ENCODE measurements at regions not wholly inside any gene's neighbourhood (a gene's known extent, or its start where the extent isn't known, plus 50 kb on each side); places are given as distances from the start of the nearest gene placed in this dataset.

- H3K9ac ChIP-seq (replicated peaks in 1 of 4; ENCODE audit: extremely low read depth in 1 of 4, low read depth in 3 of 4, low read length in 3 of 4) = no peak overlapping the region
- no peak overlapping the region for H3K18ac ChIP-seq (ENCODE audit: extremely low read depth, low read length)
- H3K14ac ChIP-seq (ENCODE audit: insufficient read length) = no peak overlapping the region
- H4K91ac ChIP-seq (replicated peaks; ENCODE audit: insufficient read length, low read length) = no peak overlapping the region
- CTCF ChIA-PET (ENCODE audit: partially characterized antibody) = interaction anchor here (1.0 to 1.9 kb wide), 2 partner anchors 307 to 327 kb away, joined by 3 to 5 read pairs; no protein-coding TSS in a partner anchor
- H3K27ac ChIP-seq (ENCODE audit: low read depth, low read length) = no peak overlapping the region
- H3K36me3 ChIP-seq (ENCODE audit: control insufficient read depth in 2 of 4, insufficient read depth in 4 of 4, low read length in 3 of 4) = no peaks in the 10 kb centered on the region
- no peaks in the 10 kb centered on the region for H4K20me1 ChIP-seq (replicated peaks in 1 of 2; ENCODE audit: control insufficient read depth in 1 of 2, insufficient read depth in 2 of 2, low read length in 2 of 2)
- no peak overlapping the region for H2BK120ac ChIP-seq (replicated peaks; ENCODE audit: low read depth, low read length)
- H3K23ac ChIP-seq (ENCODE audit: insufficient read length) = no peak overlapping the region
- FAIRE-seq (no peak), DNase-seq (ENCODE audit: low read depth in 1 of 2, low spot score in 2 of 2) (no peak)
- no peak overlapping the region for H2AFZ ChIP-seq (ENCODE audit: low read length)
- no peak overlapping the region for H4K5ac ChIP-seq (ENCODE audit: insufficient read length, low read depth, low read length)
- no peaks in the 10 kb centered on the region for H3K27me3 ChIP-seq (replicated peaks in 1 of 4; ENCODE audit: control insufficient read depth in 3 of 4, extremely low read depth in 1 of 4, insufficient read depth in 3 of 4, low read length in 3 of 4)
- H3K4me2 ChIP-seq (ENCODE audit: insufficient read depth in 1 of 2, low read depth in 2 of 2, low read length in 2 of 2) = no peak overlapping the region
- H3K79me2 ChIP-seq (ENCODE audit: control insufficient read depth in 1 of 2, insufficient read depth in 2 of 2, low read length in 2 of 2) = no peaks in the 10 kb centered on the region
- no peak overlapping the region for H2BK20ac ChIP-seq (ENCODE audit: low read length)
- no peaks in the 10 kb centered on the region; a peak in 1 of 7 replicates for H3K4me1 ChIP-seq (replicated peaks in 1 of 4; ENCODE audit: control insufficient read depth in 3 of 4, insufficient read depth in 4 of 4, low read length in 3 of 4)
- no peak overlapping the region for H4K8ac ChIP-seq (ENCODE audit: extremely low read depth, insufficient read depth, low read length)
- no peak overlapping the region for H2AK5ac ChIP-seq (ENCODE audit: low read depth, low read length)
- no peaks in the 10 kb centered on the region for H3K79me1 ChIP-seq (ENCODE audit: low read depth, low read length)
- no peak overlapping the region for H2BK12ac ChIP-seq (ENCODE audit: low read depth, low read length)
- WGBS, 2 experiments (ENCODE audit: extremely low coverage in 1 of 2, insufficient coverage in 1 of 2, insufficient read length in 1 of 2, insufficient replicate concordance in 2 of 2, low coverage in 1 of 2, low lambda C conversion rate in 2 of 2, missing lambda C conversion rate in 1 of 2) = 100% methylated on average over 7 of the region's 7 CpGs; no CpG with 5 or more reads in 1 of the 2 experiments
- no peak overlapping the region for H2BK15ac ChIP-seq (ENCODE audit: low read length)
- POLR2A ChIA-PET (ENCODE audit: partially characterized antibody) = interaction anchor here (0.6 kb wide), 1 partner anchor 1546 kb away, joined by 5 read pairs; no protein-coding TSS in a partner anchor
- no peaks in the 10 kb centered on the region for H3K23me2 ChIP-seq (ENCODE audit: low read depth, low read length)
- no peaks in the 10 kb centered on the region for H3K9me3 ChIP-seq (ENCODE audit: insufficient read depth in 2 of 2, low read depth in 1 of 2, low read length in 1 of 2)
- H2BK5ac ChIP-seq (ENCODE audit: low read depth, low read length) = no peak overlapping the region; the same call in 1 of the 2 replicates
- no peak overlapping the region for H3K4me3 ChIP-seq (ENCODE audit: extremely low read depth in 1 of 4, insufficient read depth in 2 of 4, low read depth in 3 of 4, low read length in 4 of 4)
- H3K56ac ChIP-seq (replicated peaks; ENCODE audit: insufficient read length, low read depth, low read length) = no peak overlapping the region
- no peak overlapping the region for H3K4ac ChIP-seq (replicated peaks; ENCODE audit: insufficient read length, low read depth, low read length)
- TF ChIP-seq NRF1 (IDR thresholded peaks at IDR 0.05; ENCODE audit: low read depth, low read length) = no peak
- TF ChIP-seq POLR2A (IDR thresholded peaks at IDR 0.05; ENCODE audit: control extremely low read depth in 1 of 2, low read depth in 2 of 2, low read length in 2 of 2) = no peak
- TF ChIP-seq TCF12 (IDR thresholded peaks at IDR 0.05; ENCODE audit: low read depth, low read length) = no peak
- no peak for TF ChIP-seq JUND (IDR thresholded peaks at IDR 0.05; ENCODE audit: low read length)
- no peak for TF ChIP-seq ZNF274 (IDR thresholded peaks at IDR 0.05; ENCODE audit: borderline replicate concordance, extremely low read depth, low read length)
- TF ChIP-seq CBX8 (IDR thresholded peaks at IDR 0.05; ENCODE audit: borderline replicate concordance, low read depth, low read length) = no peak
- TF ChIP-seq JUN (IDR thresholded peaks at IDR 0.05; ENCODE audit: low read depth, low read length) = no peak
- TF ChIP-seq EZH2 (IDR thresholded peaks at IDR 0.05; ENCODE audit: low read depth, low read length, severe bottlenecking) = no peak
- no peak for TF ChIP-seq TAF1 (IDR thresholded peaks at IDR 0.05; ENCODE audit: low read depth, low read length)
- TF ChIP-seq MAX (IDR thresholded peaks at IDR 0.05) = no peak
- TF ChIP-seq CTBP2 (IDR thresholded peaks at IDR 0.05; ENCODE audit: borderline replicate concordance, insufficient read depth, insufficient read length, low read length) = no peak
- TF ChIP-seq KDM1A (IDR thresholded peaks at IDR 0.05; ENCODE audit: borderline replicate concordance, low read length) = no peak
- no peak for TF ChIP-seq TAF7 (optimal IDR thresholded peaks at IDR 0.05; ENCODE audit: borderline replicate concordance, low read depth, low read length)
- no peak for TF ChIP-seq BACH1 (IDR thresholded peaks at IDR 0.05; ENCODE audit: low read length)
Measured at GRCh38 chr14:53847881-53848280, 108.7 kb downstream of the BMP4 start.

Data from H1 (cell line).